Breast epithelium (tissue), 3 donors: ENCODE measurements at regions not wholly inside any gene's neighbourhood (a gene's known extent, or its start where the extent isn't known, plus 50 kb on each side); places are given as distances from the start of the nearest gene placed in this dataset.

Source experiments
- POLR2A ChIP-seq: fragments of 450-650 bp; IDR thresholded peaks from one replicate; pipeline ENCODE4 v1.6.1; 2016; ENCODE audit warnings: antibody characterized with exemption, mild to moderate bottlenecking, moderate library complexity
- POLR2AphosphoS5 ChIP-seq, 3 donors: sonication (generic); formaldehyde crosslinking; IDR thresholded peaks; one replicate each; pipeline ENCODE4 v1.6.1; 2017; ENCODE audit warnings: antibody characterized with exemption in 3 of 3
- TF ChIP-seq, protein P1 (sequence below), 3 donors: fragments of 450-650 bp; IDR thresholded peaks; one replicate each; pipeline ENCODE4 v1.5.1; 2016 to 2017; ENCODE audit warnings: antibody characterized with exemption in 3 of 3, mild to moderate bottlenecking in 3 of 3, moderate library complexity in 3 of 3

- TF ChIP-seq, protein P1, sequence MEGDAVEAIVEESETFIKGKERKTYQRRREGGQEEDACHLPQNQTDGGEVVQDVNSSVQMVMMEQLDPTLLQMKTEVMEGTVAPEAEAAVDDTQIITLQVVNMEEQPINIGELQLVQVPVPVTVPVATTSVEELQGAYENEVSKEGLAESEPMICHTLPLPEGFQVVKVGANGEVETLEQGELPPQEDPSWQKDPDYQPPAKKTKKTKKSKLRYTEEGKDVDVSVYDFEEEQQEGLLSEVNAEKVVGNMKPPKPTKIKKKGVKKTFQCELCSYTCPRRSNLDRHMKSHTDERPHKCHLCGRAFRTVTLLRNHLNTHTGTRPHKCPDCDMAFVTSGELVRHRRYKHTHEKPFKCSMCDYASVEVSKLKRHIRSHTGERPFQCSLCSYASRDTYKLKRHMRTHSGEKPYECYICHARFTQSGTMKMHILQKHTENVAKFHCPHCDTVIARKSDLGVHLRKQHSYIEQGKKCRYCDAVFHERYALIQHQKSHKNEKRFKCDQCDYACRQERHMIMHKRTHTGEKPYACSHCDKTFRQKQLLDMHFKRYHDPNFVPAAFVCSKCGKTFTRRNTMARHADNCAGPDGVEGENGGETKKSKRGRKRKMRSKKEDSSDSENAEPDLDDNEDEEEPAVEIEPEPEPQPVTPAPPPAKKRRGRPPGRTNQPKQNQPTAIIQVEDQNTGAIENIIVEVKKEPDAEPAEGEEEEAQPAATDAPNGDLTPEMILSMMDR (IDR thresholded peaks at IDR 0.05) = no peak
- TF ChIP-seq POLR2A (no peak), POLR2AphosphoS5 (IDR thresholded peaks at IDR 0.05) (no peak)
Observed at GRCh38 chr9:21607576-21607975, 125.5 kb upstream of the IFNE start.
